Suprapubic skin (tissue), 3 donors: ENCODE measurements at regions not wholly inside any gene's neighbourhood (a gene's known extent, or its start where the extent isn't known, plus 50 kb on each side); places are given as distances from the start of the nearest gene placed in this dataset.

Experiments
- POLR2AphosphoS5 ChIP-seq, 3 donors: sonication (generic); formaldehyde crosslinking; IDR thresholded peaks; one replicate each; pipeline ENCODE4 v1.6.1; 2017; ENCODE audit warnings: antibody characterized with exemption in 3 of 3
- TF ChIP-seq, protein P1 (sequence below), 2 donors: fragments of 200-600 bp in 1 of 2; fragments of 450-650 bp in 1 of 2; sonication (generic) in 1 of 2; IDR thresholded peaks; one replicate each; pipeline ENCODE4 v1.5.1; 2016 to 2019; ENCODE audit warnings: antibody characterized with exemption in 2 of 2, mild to moderate bottlenecking in 1 of 2, moderate library complexity in 1 of 2

DNA sequence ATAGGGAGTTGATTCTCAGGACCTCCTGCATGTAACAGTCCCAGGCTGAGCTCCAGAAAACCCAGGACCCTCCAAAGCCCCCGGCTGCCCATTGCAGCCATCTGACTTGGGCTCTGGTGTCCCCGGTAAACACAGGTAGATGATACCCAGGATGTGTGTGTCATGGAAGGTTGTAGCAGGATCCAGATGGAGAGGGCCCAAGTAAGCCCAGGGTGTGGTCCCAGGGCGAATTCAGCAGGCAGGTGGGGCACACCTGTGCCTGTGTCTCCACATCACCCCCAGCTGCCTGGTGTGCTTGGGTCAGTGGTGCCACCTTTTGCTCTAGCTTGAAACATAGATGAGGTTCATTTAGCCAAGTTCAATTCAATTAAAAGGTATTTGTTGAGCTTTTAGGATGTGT is 524.1 kb downstream of the GLRX3 start:
- TF ChIP-seq, protein P1, sequence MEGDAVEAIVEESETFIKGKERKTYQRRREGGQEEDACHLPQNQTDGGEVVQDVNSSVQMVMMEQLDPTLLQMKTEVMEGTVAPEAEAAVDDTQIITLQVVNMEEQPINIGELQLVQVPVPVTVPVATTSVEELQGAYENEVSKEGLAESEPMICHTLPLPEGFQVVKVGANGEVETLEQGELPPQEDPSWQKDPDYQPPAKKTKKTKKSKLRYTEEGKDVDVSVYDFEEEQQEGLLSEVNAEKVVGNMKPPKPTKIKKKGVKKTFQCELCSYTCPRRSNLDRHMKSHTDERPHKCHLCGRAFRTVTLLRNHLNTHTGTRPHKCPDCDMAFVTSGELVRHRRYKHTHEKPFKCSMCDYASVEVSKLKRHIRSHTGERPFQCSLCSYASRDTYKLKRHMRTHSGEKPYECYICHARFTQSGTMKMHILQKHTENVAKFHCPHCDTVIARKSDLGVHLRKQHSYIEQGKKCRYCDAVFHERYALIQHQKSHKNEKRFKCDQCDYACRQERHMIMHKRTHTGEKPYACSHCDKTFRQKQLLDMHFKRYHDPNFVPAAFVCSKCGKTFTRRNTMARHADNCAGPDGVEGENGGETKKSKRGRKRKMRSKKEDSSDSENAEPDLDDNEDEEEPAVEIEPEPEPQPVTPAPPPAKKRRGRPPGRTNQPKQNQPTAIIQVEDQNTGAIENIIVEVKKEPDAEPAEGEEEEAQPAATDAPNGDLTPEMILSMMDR (IDR thresholded peaks at IDR 0.05) = no peak
- no peak for TF ChIP-seq POLR2AphosphoS5 (IDR thresholded peaks at IDR 0.05)
